ENCODE measurements at regions not wholly inside any gene's neighbourhood (a gene's known extent, or its start where the extent isn't known, plus 50 kb on each side); places are given as distances from the start of the nearest gene placed in this dataset.

- TF ChIP-seq CTCF (conservative IDR thresholded peaks at IDR 0.05; ENCODE audit: low read depth in 2 of 2) (no peak), POLR2AphosphoS5 (IDR thresholded peaks at IDR 0.05; ENCODE audit: low read depth) (no peak), JUNB (IDR thresholded peaks at IDR 0.05; ENCODE audit: unreplicated experiment) (no peak), CREB1 (CRISPR knock-in tag; IDR thresholded peaks at IDR 0.05; ENCODE audit: low read depth) (no peak), NANOG (IDR thresholded peaks at IDR 0.05; ENCODE audit: borderline replicate concordance) (no peak), EZH2 (IDR thresholded peaks at IDR 0.05; ENCODE audit: low read depth, unreplicated experiment) (no peak), ETS1 (IDR thresholded peaks at IDR 0.05) (no peak), REST (IDR thresholded peaks at IDR 0.05; ENCODE audit: unreplicated experiment) (no peak), ZNF331 (CRISPR knock-in tag; IDR thresholded peaks at IDR 0.05; ENCODE audit: low read depth) (no peak), EZH2phosphoT487 (IDR thresholded peaks at IDR 0.05; ENCODE audit: unreplicated experiment) (no peak), STAT1 (IDR thresholded peaks at IDR 0.05; ENCODE audit: unreplicated experiment) (no peak)
Observed at GRCh38 chr12:123077298-123078119, 73.4 kb downstream of the PITPNM2 start.
